IMR-90 (cell line): ENCODE measurements at regions not wholly inside any gene's neighbourhood (a gene's known extent, or its start where the extent isn't known, plus 50 kb on each side); places are given as distances from the start of the nearest gene placed in this dataset.

ENCODE experiments used
- ATAC-seq: fragments of 200-7000 bp; cut with Tn5 transposase; 2 replicates; pipeline ENCODE4 v1.9.1; 2020; ENCODE audit warnings: low read depth, mild to moderate bottlenecking, moderate library complexity
- BruUV-seq: library from RNA; stranded (reverse); fragments of 400-500 nt; replicated peaks from 2 replicates; lab custom pipeline; 2021; lab: Mats Ljungman, UMichigan
- CTCF ChIA-PET: fragments of 300-600 bp; formaldehyde crosslinking; extraction: SDS; loops from one replicate; lab custom pipeline; 2021; ENCODE audit warnings: antibody characterized with exemption; lab: Yijun Ruan, JAX
- POLR2A ChIA-PET: fragments of 300-600 bp; sonication (Branson Sonifier 250); formaldehyde crosslinking; loops from one replicate; lab custom pipeline; 2022; ENCODE audit warnings: antibody characterized with exemption; ENCODE audit not compliant: unreplicated experiment; lab: Charles Lee
- DNase-seq: peaks from one replicate; pipeline ENCODE4 v3.0.0; 2013
- H2AFZ ChIP-seq: replicated peaks from 2 replicates; pipeline ENCODE3; 2013; ENCODE audit warnings: low read length, mild to moderate bottlenecking; ENCODE audit not compliant: poor library complexity
- H2AK5ac ChIP-seq: 2 replicates; pipeline ENCODE4 v1.6.1; 2013; ENCODE audit warnings: low read depth, low read length, inconsistent platforms
- H2AK9ac ChIP-seq: replicated peaks from 2 replicates; pipeline ENCODE3; 2013; ENCODE audit warnings: mild to moderate bottlenecking, low read depth, low read length, moderate library complexity; ENCODE audit not compliant: poor library complexity
- H2BK120ac ChIP-seq: 2 replicates; pipeline ENCODE4 v1.6.1; 2013; ENCODE audit warnings: low read depth, low read length, inconsistent platforms
- H2BK15ac ChIP-seq: 3 replicates; pipeline ENCODE4 v1.6.1; 2013; ENCODE audit warnings: low read depth, low read length, inconsistent platforms
- H2BK20ac ChIP-seq: 2 replicates; pipeline ENCODE4 v1.6.1; 2013; ENCODE audit warnings: low read depth, mild to moderate bottlenecking, inconsistent platforms, low read length, moderate library complexity
- H2BK5ac ChIP-seq: 2 replicates; pipeline ENCODE4 v1.6.1; 2013; ENCODE audit warnings: mild to moderate bottlenecking, low read depth, low read length, inconsistent platforms; ENCODE audit not compliant: poor library complexity, severe bottlenecking
- H3K14ac ChIP-seq: replicated peaks from 2 replicates; pipeline ENCODE4 v1.6.1; 2013; ENCODE audit warnings: low read depth, low read length, inconsistent platforms
- H3K18ac ChIP-seq: 2 replicates; pipeline ENCODE4 v1.6.1; 2013; ENCODE audit warnings: low read depth, low read length, control low read depth
- H3K23ac ChIP-seq: 2 replicates; pipeline ENCODE4 v1.6.1; 2013; ENCODE audit warnings: low read depth, low read length, inconsistent platforms
- H3K27ac ChIP-seq: 2 replicates; pipeline ENCODE4 v1.5.1; 2013; ENCODE audit warnings: mild to moderate bottlenecking, control low read depth, low read length; ENCODE audit not compliant: insufficient read depth
- H3K27me3 ChIP-seq: 2 replicates; pipeline ENCODE4 v1.6.1; 2013; ENCODE audit warnings: low read length; ENCODE audit not compliant: control insufficient read depth, insufficient read depth
- H3K36me3 ChIP-seq: 2 replicates; pipeline ENCODE4 v1.6.1; 2013; ENCODE audit warnings: low read length, mixed read lengths; ENCODE audit not compliant: control insufficient read depth, insufficient read depth
- H3K4ac ChIP-seq: 2 replicates; pipeline ENCODE4 v1.6.1; 2013; ENCODE audit warnings: low read depth, low read length, inconsistent platforms
- H3K4me1 ChIP-seq: 2 replicates; pipeline ENCODE4 v1.6.1; 2013; ENCODE audit warnings: low read length, mixed read lengths; ENCODE audit not compliant: control insufficient read depth, insufficient read depth
- H3K4me2 ChIP-seq: 2 replicates; pipeline ENCODE4 v1.6.1; 2013; ENCODE audit warnings: low read depth, mild to moderate bottlenecking, control low read depth, low read length, moderate library complexity
- H3K4me3 ChIP-seq: 2 replicates; pipeline ENCODE4 v1.5.1; 2013; ENCODE audit warnings: low read depth, mild to moderate bottlenecking, control low read depth, low read length, moderate library complexity; ENCODE audit not compliant: insufficient read depth
- H3K56ac ChIP-seq: 2 replicates; pipeline ENCODE4 v1.6.1; 2013; ENCODE audit warnings: low read length, inconsistent platforms; ENCODE audit not compliant: insufficient read depth; ENCODE audit errors: extremely low read depth
- H3K79me1 ChIP-seq, 2 experiments: 2 replicates each; pipeline ENCODE4 v1.6.1; 2013; ENCODE audit warnings: low read length in 2 of 2, inconsistent platforms in 1 of 2, low read depth in 1 of 2
- H3K9ac ChIP-seq: 2 replicates; pipeline ENCODE4 v1.6.1; 2013; ENCODE audit warnings: low read depth, low read length, control low read depth
- H3K9me1 ChIP-seq: 2 replicates; pipeline ENCODE4 v1.6.1; 2013; ENCODE audit warnings: low read length, inconsistent platforms; ENCODE audit not compliant: insufficient read depth
- H3K9me3 ChIP-seq: 2 replicates; pipeline ENCODE4 v1.6.1; 2013; ENCODE audit warnings: low read length; ENCODE audit not compliant: control insufficient read depth, insufficient read depth
- H4K20me1 ChIP-seq: 2 replicates; pipeline ENCODE4 v1.6.1; 2013; ENCODE audit warnings: low read length, inconsistent platforms; ENCODE audit not compliant: insufficient read depth
- H4K5ac ChIP-seq: 2 replicates; pipeline ENCODE4 v1.6.1; 2013; ENCODE audit warnings: mild to moderate bottlenecking, low read depth, low read length, control low read depth
- H4K8ac ChIP-seq, 2 experiments: 2 replicates each; pipeline ENCODE4 v1.6.1; 2013; ENCODE audit warnings: low read depth in 2 of 2, low read length in 2 of 2, control low read depth in 1 of 2, inconsistent platforms in 1 of 2
- H4K91ac ChIP-seq: 2 replicates; pipeline ENCODE4 v1.6.1; 2013; ENCODE audit warnings: low read depth, low read length, inconsistent platforms; ENCODE audit not compliant: insufficient read depth
- BHLHE40 ChIP-seq: fragments of 150-350 bp; IDR thresholded peaks from 2 replicates; pipeline ENCODE4 v1.6.1; 2016; ENCODE audit warnings: mild to moderate bottlenecking, low read depth, low read length
- CHD1 ChIP-seq: IDR thresholded peaks from 2 replicates; pipeline ENCODE4 v1.6.1; 2012; ENCODE audit warnings: low read depth, low read length, improper control_type of control experiment
- FOS ChIP-seq: fragments of 150-350 bp; IDR thresholded peaks from 2 replicates; pipeline ENCODE4 v1.6.1; 2016; ENCODE audit warnings: low read depth, low read length
- MAZ ChIP-seq: IDR thresholded peaks from 2 replicates; pipeline ENCODE4 v1.6.1; 2012; ENCODE audit warnings: low read depth, mild to moderate bottlenecking, low read length, improper control_type of control experiment, moderate library complexity, borderline replicate concordance
- MXI1 ChIP-seq: IDR thresholded peaks from 2 replicates; pipeline ENCODE4 v1.6.1; 2012; ENCODE audit warnings: low read depth, mild to moderate bottlenecking, low read length, moderate library complexity, borderline replicate concordance
- RCOR1 ChIP-seq: IDR thresholded peaks from 2 replicates; pipeline ENCODE4 v1.6.1; 2012; ENCODE audit warnings: mild to moderate bottlenecking, low read length, improper control_type of control experiment; ENCODE audit not compliant: insufficient replicate concordance
- dilution Hi-C: fragments of 300-500 bp; cut with HindIII; formaldehyde crosslinking; loops from one replicate; pipeline ENCODE4 v1.14.3; 2018; ENCODE audit warnings: low sequenced_read_pairs; ENCODE audit not compliant: unreplicated experiment
- in situ Hi-C: fragments of 300-500 bp; cut with MboI; formaldehyde crosslinking; loops from 3 replicates; pipeline ENCODE4 v1.14.3; 2019; ENCODE audit warnings: low sequenced_read_pairs, inconsistent platforms, mixed read lengths
- intact Hi-C: fragments of 100-400 bp; cut with micrococcal nuclease; formaldehyde crosslinking; loops from 2 replicates; pipeline ENCODE4 v1.10.0; 2022
- TF ChIP-seq, protein P1 (sequence below): fragments of 150-350 bp; IDR thresholded peaks from 2 replicates; pipeline ENCODE4 v1.6.1; 2016; ENCODE audit warnings: low read depth, mild to moderate bottlenecking, low read length, moderate library complexity, borderline replicate concordance

DNA sequence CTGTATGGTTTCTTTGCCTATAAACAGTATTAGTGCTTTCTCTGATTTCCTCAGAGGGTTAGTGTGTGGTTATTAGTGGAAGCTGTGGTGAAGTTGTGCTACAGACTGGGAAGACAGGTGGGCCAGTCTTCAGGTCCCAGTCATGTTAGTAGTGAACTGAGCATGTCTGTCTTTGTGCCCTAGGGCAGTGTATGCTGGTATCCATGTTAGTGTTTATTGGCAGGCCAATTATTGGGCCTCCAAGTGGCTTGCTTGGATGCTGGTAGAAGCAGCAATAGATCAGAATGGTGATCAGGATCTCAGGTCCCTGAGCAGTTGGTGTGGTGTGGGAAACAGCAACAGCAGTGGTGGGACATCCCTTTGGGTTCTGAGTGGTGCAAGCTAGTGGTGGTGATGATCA lies 137.6 kb downstream of the OTOR start:
- DNase-seq = no peak

More for the DNA sequence above, 137.6 kb downstream of the OTOR start:
- Histone ChIP-seq H3K18ac (no peak overlapping the region), H2AFZ (no peak overlapping the region), H2AK5ac (no peak overlapping the region), H3K4me1 (no peaks in the 10 kb centered on the region), H2BK120ac (no peak overlapping the region), H3K79me1 (no peaks in the 10 kb centered on the region), H3K9ac (no peak overlapping the region), H3K27ac (no peak overlapping the region), H4K91ac (no peak overlapping the region), H3K27me3 (no peaks in the 10 kb centered on the region), H3K4me3 (no peak overlapping the region), H3K23ac (no peak overlapping the region), H2BK20ac (no peak overlapping the region), H3K56ac (no peak overlapping the region), H4K8ac (no peak overlapping the region), H3K14ac (no peak overlapping the region), H2BK5ac (no peak overlapping the region), H3K36me3 (no peaks in the 10 kb centered on the region), H2AK9ac (no peak overlapping the region), H4K5ac (no peak overlapping the region), H3K9me1 (no peaks in the 10 kb centered on the region), H3K4ac (no peak overlapping the region), H4K20me1 (no peaks in the 10 kb centered on the region), H3K9me3 (peaks cover 6% of the 10 kb centered on the region; the same call in 1 of the 2 replicates), H2BK15ac (no peak overlapping the region), H3K4me2 (no peak overlapping the region)
- no peak for TF ChIP-seq MAZ
- TF ChIP-seq CHD1 = no peak
- TF ChIP-seq MXI1 = no peak
- TF ChIP-seq, protein P1, sequence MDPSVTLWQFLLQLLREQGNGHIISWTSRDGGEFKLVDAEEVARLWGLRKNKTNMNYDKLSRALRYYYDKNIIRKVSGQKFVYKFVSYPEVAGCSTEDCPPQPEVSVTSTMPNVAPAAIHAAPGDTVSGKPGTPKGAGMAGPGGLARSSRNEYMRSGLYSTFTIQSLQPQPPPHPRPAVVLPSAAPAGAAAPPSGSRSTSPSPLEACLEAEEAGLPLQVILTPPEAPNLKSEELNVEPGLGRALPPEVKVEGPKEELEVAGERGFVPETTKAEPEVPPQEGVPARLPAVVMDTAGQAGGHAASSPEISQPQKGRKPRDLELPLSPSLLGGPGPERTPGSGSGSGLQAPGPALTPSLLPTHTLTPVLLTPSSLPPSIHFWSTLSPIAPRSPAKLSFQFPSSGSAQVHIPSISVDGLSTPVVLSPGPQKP = no peak
- no peak for TF ChIP-seq RCOR1
- TF ChIP-seq BHLHE40 = no peak
- no peak for TF ChIP-seq FOS
- no peak for ATAC-seq
- in situ Hi-C loops = no loop called here
- intact Hi-C loops = no loop called here
- ChIA-PET POLR2A (no interaction called here), CTCF (no interaction called here)
- dilution Hi-C loops = no loop called here
- no TSS peak for BruUV-seq
